Prostate gland (tissue), 2 donors: ENCODE measurements at regions not wholly inside any gene's neighbourhood (a gene's known extent, or its start where the extent isn't known, plus 50 kb on each side); places are given as distances from the start of the nearest gene placed in this dataset.

Source experiments
- CTCF ChIP-seq, 4 experiments: fragments of 200-600 bp in 2 of 4; fragments of 450-650 bp in 2 of 4; sonication (generic) in 2 of 4; IDR thresholded peaks; 1 replicate in 3 of 4; 2 replicates in 1 of 4; pipeline ENCODE4 v1.5.1; 2016 to 2019; ENCODE audit warnings: antibody characterized with exemption in 4 of 4, mild to moderate bottlenecking in 2 of 4, moderate library complexity in 2 of 4
- POLR2AphosphoS5 ChIP-seq: sonication (generic); formaldehyde crosslinking; IDR thresholded peaks from one replicate; pipeline ENCODE4 v1.6.1; 2017; ENCODE audit warnings: antibody characterized with exemption

- TF ChIP-seq CTCF (IDR thresholded peaks at IDR 0.05) (no peak), POLR2AphosphoS5 (no peak)
These were observed 88.0 kb upstream of the SNRK start for GRCh38 chr3:43198301-43198700.
